ENCODE measurements at regions not wholly inside any gene's neighbourhood (a gene's known extent, or its start where the extent isn't known, plus 50 kb on each side); places are given as distances from the start of the nearest gene placed in this dataset.

GRCh38 chr6:141202626-141203025, 930.1 kb upstream of the GJE1 start:
- TF ChIP-seq EZH2 (optimal IDR thresholded peaks at IDR 0.05; ENCODE audit: low read depth, low read length) (no peak), CTCF (IDR thresholded peaks at IDR 0.05; ENCODE audit: low read length) (no peak), EZH2phosphoT487 (IDR thresholded peaks at IDR 0.05; ENCODE audit: low read length) (no peak)
